Neural progenitor cell (in vitro differentiated cells): ENCODE measurements at regions not wholly inside any gene's neighbourhood (a gene's known extent, or its start where the extent isn't known, plus 50 kb on each side); places are given as distances from the start of the nearest gene placed in this dataset.

Experiments
- EZH2 ChIP-seq: fragments of 200-600 bp; sonication (generic); IDR thresholded peaks from 2 replicates; pipeline ENCODE4 v1.6.1; 2017; ENCODE audit warnings: antibody characterized with exemption, mild to moderate bottlenecking, moderate library complexity
- EZH2phosphoT487 ChIP-seq: fragments of 200-600 bp; sonication (generic); IDR thresholded peaks from 2 replicates; pipeline ENCODE4 v1.6.1; 2017; ENCODE audit warnings: antibody characterized with exemption
- TF ChIP-seq, protein P1 (sequence below): fragments of 200-600 bp; sonication (generic); IDR thresholded peaks from 2 replicates; pipeline ENCODE4 v1.5.1; 2017; ENCODE audit warnings: antibody characterized with exemption, mild to moderate bottlenecking

DNA sequence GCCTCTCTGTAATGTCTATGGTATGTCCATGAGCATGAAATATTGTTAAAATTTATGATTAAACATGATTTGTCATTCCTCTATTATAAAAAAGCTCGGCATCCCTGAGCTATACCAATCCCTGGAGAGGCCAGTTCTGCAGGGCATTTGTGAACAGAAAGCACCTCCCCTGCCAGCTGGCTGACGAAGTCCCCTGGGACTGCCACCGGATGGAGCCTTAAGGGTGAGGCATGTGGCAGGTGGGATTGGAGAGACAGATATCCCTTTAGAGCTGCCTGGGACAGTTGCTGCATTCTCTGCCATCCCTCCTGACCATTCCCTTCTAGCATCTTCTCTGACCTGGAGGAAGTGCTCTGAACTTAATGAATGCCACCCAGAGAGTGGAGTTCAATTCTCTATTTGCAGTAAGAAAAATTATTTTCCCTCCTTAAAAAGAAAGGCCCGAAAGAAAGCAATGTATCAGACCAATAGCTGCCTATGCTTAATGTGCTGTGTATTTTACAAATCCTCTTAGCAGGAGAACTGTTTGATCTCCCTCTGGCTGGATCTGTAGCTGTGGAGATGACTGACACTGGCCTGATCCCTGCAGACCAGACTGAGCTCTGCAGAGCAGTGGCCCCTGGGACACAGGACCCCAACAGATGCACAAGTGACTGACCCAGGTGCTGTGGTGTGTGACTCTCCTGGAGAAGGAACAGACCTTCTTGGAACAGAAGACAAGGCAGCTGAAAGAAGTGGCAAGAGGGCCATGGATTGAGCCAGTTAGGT lies 219.0 kb upstream of the NAV2 start:
- TF ChIP-seq, protein P1, sequence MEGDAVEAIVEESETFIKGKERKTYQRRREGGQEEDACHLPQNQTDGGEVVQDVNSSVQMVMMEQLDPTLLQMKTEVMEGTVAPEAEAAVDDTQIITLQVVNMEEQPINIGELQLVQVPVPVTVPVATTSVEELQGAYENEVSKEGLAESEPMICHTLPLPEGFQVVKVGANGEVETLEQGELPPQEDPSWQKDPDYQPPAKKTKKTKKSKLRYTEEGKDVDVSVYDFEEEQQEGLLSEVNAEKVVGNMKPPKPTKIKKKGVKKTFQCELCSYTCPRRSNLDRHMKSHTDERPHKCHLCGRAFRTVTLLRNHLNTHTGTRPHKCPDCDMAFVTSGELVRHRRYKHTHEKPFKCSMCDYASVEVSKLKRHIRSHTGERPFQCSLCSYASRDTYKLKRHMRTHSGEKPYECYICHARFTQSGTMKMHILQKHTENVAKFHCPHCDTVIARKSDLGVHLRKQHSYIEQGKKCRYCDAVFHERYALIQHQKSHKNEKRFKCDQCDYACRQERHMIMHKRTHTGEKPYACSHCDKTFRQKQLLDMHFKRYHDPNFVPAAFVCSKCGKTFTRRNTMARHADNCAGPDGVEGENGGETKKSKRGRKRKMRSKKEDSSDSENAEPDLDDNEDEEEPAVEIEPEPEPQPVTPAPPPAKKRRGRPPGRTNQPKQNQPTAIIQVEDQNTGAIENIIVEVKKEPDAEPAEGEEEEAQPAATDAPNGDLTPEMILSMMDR: no peak
- no peak for TF ChIP-seq EZH2
- no peak for TF ChIP-seq EZH2phosphoT487
